DOHH2 (cell line): ENCODE measurements at regions not wholly inside any gene's neighbourhood (a gene's known extent, or its start where the extent isn't known, plus 50 kb on each side); places are given as distances from the start of the nearest gene placed in this dataset.

Experiments used
- CTCF ChIP-seq: fragments of 200-600 bp; sonication (generic); IDR thresholded peaks from one replicate; pipeline ENCODE4 v1.5.1; 2014; ENCODE audit warnings: antibody characterized with exemption, mild to moderate bottlenecking, low read depth, low read length; ENCODE audit not compliant: poor library complexity, severe bottlenecking
- EZH2phosphoT487 ChIP-seq: fragments of 200-600 bp; sonication (generic); IDR thresholded peaks from 2 replicates; pipeline ENCODE4 v1.6.1; 2017; ENCODE audit warnings: borderline replicate concordance, mild to moderate bottlenecking, antibody characterized with exemption, low read length, moderate library complexity, mixed read lengths

DNA sequence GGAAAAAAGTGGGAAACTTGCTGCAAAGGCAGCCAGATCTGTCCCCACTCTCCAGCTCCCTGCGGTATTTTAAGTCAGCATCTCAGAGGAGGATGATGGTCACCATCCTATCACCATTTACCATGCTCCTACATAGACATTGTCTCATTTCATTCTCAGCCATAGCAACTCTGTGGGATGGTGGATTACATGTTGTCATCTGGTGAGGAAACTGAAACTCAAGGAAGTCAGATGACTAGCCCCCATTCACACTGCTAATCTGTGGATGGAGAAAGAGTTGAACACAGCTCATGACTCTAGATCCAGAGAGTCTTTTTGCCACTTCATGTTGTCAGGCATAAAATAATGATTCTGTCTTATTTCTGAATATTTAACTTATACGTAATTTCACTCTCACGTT, 323.5 kb downstream of the PTTG2 start:
- TF ChIP-seq EZH2phosphoT487 (no peak), CTCF (no peak)
